A673 (cell line): ENCODE measurements at regions not wholly inside any gene's neighbourhood (a gene's known extent, or its start where the extent isn't known, plus 50 kb on each side); places are given as distances from the start of the nearest gene placed in this dataset.
"Not testable (repeated sequence)": the region's sequence is repeated elsewhere in the genome, so short reads cannot be mapped to it uniquely, and the experiment has no call there.

ENCODE experiments used
- EZH2 ChIP-seq: fragments of 200-600 bp; sonication (generic); IDR thresholded peaks from 2 replicates; pipeline ENCODE4 v1.6.1; 2017; ENCODE audit warnings: borderline replicate concordance, low read depth, mild to moderate bottlenecking, mixed read lengths, antibody characterized with exemption, low read length; ENCODE audit not compliant: poor library complexity, severe bottlenecking
- TF ChIP-seq, protein P1 (sequence below): fragments of 300-800, 200-600 bp; sonication (generic); conservative IDR thresholded peaks from 2 replicates; pipeline ENCODE4 v1.5.1; 2017; ENCODE audit warnings: low read depth, mild to moderate bottlenecking, antibody characterized with exemption, low read length, moderate library complexity, mixed read lengths

DNA sequence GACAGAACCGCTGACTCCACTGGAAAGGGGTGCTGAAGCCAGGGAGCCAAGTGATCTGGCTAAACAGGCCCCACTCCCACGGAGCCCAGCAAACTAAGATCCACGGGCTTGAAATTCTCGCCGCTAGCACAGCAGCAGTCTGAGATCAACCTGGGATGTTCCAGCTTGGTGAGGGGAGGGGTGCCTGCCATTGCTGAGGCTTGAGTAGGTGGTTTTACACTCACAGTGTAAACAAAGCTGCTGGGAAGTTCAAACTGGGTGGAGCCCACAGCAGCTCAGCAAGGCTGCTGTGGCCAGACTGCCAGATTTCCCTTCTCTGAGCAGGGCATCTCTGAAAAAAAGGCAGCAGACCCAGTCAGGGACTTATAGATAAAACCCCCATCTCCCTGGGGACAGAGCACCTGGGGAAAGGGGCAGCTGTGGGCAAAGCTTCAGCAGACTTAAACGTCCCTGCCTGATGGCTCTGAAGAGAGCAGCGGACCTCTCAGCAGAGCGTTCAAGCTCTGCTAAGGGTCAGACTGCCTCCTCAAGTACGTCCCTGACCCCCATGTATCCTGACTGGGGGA, 101.8 kb downstream of the HNRNPD start:
- TF ChIP-seq, protein P1, sequence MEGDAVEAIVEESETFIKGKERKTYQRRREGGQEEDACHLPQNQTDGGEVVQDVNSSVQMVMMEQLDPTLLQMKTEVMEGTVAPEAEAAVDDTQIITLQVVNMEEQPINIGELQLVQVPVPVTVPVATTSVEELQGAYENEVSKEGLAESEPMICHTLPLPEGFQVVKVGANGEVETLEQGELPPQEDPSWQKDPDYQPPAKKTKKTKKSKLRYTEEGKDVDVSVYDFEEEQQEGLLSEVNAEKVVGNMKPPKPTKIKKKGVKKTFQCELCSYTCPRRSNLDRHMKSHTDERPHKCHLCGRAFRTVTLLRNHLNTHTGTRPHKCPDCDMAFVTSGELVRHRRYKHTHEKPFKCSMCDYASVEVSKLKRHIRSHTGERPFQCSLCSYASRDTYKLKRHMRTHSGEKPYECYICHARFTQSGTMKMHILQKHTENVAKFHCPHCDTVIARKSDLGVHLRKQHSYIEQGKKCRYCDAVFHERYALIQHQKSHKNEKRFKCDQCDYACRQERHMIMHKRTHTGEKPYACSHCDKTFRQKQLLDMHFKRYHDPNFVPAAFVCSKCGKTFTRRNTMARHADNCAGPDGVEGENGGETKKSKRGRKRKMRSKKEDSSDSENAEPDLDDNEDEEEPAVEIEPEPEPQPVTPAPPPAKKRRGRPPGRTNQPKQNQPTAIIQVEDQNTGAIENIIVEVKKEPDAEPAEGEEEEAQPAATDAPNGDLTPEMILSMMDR = not testable (repeated sequence)
- not testable (repeated sequence) for TF ChIP-seq EZH2
